Lower lobe of right lung (tissue), 2 donors: ENCODE measurements at regions not wholly inside any gene's neighbourhood (a gene's known extent, or its start where the extent isn't known, plus 50 kb on each side); places are given as distances from the start of the nearest gene placed in this dataset.

Experiments used
- ATAC-seq, 2 donors: fragments of 200-7000 bp; cut with Tn5 transposase; one replicate each; pipeline ENCODE4 v1.9.1; 2020 to 2022; ENCODE audit warnings: mild to moderate bottlenecking in 2 of 2, moderate library complexity in 2 of 2
- DNase-seq: peaks from one replicate; pipeline ENCODE4 v3.0.0-alpha.2; 2020
- H3K27ac ChIP-seq: fragments of 200-600 bp; one replicate; pipeline ENCODE4 v1.8.0; 2022
- H3K27me3 ChIP-seq: fragments of 200-600 bp; one replicate; pipeline ENCODE4 v1.8.0; 2022; ENCODE audit warnings: low read depth
- H3K36me3 ChIP-seq: fragments of 200-600 bp; one replicate; pipeline ENCODE4 v1.8.0; 2022; ENCODE audit warnings: mild to moderate bottlenecking
- H3K4me1 ChIP-seq: fragments of 200-600 bp; one replicate; pipeline ENCODE4 v1.8.0; 2022
- H3K4me3 ChIP-seq: fragments of 200-600 bp; one replicate; pipeline ENCODE4 v1.8.0; 2022; ENCODE audit warnings: mild to moderate bottlenecking
- H3K9me3 ChIP-seq: fragments of 200-600 bp; one replicate; pipeline ENCODE4 v1.8.0; 2022
- CTCF ChIP-seq: fragments of 200-600 bp; IDR thresholded peaks from one replicate; pipeline ENCODE4 v1.8.0; 2022; ENCODE audit warnings: antibody characterized with exemption, mild to moderate bottlenecking
- intact Hi-C: fragments of 100-400 bp; cut with DNase I; formaldehyde crosslinking; loops from one replicate; pipeline ENCODE4 v1.11.0; 2022
- donor health status: DM: no; HTN: yes; CAD: no; lungs with severe emphysema.

GRCh38 chr1:81313289-81313688, 487.4 kb upstream of the ADGRL2 start:
- Histone ChIP-seq H3K36me3 (no peaks in the 10 kb centered on the region), H3K27me3 (no peaks in the 10 kb centered on the region), H3K9me3 (no peaks in the 10 kb centered on the region), H3K4me1 (peaks cover 9% of the 10 kb centered on the region), H3K27ac (no peak overlapping the region), H3K4me3 (no peak overlapping the region)
- intact Hi-C loops = no loop called here
- ATAC-seq (no peak), DNase-seq (no peak)
- no peak for TF ChIP-seq CTCF

- no peaks in the 10 kb centered on the region for H3K36me3 ChIP-seq
- intact Hi-C loops = no loop called here
- no peaks in the 10 kb centered on the region for H3K9me3 ChIP-seq
- no peaks in the 10 kb centered on the region for H3K27me3 ChIP-seq
- H3K4me1 ChIP-seq = peaks cover 9% of the 10 kb centered on the region
- ATAC-seq = no peak
- DNase-seq = no peak
- no peak for TF ChIP-seq CTCF
- H3K27ac ChIP-seq = peak overlapping the region; percentile 32
- H3K4me3 ChIP-seq = no peak overlapping the region
Measured at GRCh38 chr1:81312272-81312754, 488.4 kb upstream of the ADGRL2 start.

DNA sequence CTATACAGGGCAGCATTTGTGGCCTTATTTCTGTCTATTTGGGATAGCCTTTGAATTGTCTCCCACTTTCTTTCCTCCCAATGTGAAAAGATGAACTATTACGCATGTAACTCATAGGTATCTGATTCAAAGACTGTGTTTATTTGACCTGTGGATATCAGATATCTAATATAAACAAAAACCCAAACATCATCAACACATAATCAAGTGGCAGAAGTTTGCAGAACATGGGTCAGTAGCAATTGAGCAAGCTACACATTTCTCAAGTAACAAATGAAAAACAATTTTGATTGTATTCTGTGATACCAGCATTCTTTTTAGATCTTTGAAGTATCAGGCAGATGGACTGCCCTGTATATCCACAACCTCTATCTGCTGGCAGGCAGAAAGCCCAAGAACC, 490.5 kb upstream of the ADGRL2 start:
- TF ChIP-seq CTCF = no peak
- intact Hi-C loops = no loop called here
- no peak for DNase-seq
- Histone ChIP-seq H3K36me3 (no peaks in the 10 kb centered on the region), H3K9me3 (no peaks in the 10 kb centered on the region), H3K4me3 (no peak overlapping the region), H3K27ac (peak overlapping the region; percentile 9), H3K4me1 (peaks cover 9% of the 10 kb centered on the region), H3K27me3 (no peaks in the 10 kb centered on the region)
- ATAC-seq = no peak

DNA sequence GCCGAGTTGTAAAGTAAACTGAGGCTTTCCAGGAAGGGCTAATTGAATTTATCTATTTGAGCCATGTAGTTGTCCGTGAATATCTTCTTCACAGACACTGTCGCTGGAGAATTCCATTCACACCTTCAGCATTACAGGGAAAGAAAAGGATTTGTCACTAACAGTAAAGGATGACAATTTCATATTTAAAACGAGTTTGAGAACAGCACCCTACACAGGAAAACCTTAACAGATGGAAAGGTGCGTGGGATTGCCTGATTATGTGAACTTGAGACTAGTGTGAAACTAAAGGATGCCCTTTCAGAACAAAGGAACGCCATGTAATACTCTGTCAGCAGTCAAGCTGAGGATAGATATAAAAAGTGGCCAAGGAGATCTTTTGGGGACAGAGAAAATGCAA, 492.5 kb upstream of the ADGRL2 start:
- Histone ChIP-seq H3K36me3 (no peaks in the 10 kb centered on the region), H3K4me1 (no peaks in the 10 kb centered on the region), H3K27ac (peak overlapping the region; percentile 8), H3K9me3 (no peaks in the 10 kb centered on the region), H3K27me3 (no peaks in the 10 kb centered on the region), H3K4me3 (peak overlapping the region; percentile 57)
- no peak for TF ChIP-seq CTCF
- intact Hi-C loops = no loop called here
- no peak for ATAC-seq
- no peak for DNase-seq

GRCh38 chr1:81307786-81308185, 492.9 kb upstream of the ADGRL2 start:
- DNase-seq (no peak), ATAC-seq (no peak)
- Histone ChIP-seq H3K27me3 (no peaks in the 10 kb centered on the region), H3K9me3 (no peaks in the 10 kb centered on the region), H3K4me3 (peak overlapping the region; percentile 57), H3K27ac (peak overlapping the region; percentile 8), H3K4me1 (no peaks in the 10 kb centered on the region), H3K36me3 (no peaks in the 10 kb centered on the region)
- intact Hi-C loops = no loop called here
- TF ChIP-seq CTCF = no peak

DNA sequence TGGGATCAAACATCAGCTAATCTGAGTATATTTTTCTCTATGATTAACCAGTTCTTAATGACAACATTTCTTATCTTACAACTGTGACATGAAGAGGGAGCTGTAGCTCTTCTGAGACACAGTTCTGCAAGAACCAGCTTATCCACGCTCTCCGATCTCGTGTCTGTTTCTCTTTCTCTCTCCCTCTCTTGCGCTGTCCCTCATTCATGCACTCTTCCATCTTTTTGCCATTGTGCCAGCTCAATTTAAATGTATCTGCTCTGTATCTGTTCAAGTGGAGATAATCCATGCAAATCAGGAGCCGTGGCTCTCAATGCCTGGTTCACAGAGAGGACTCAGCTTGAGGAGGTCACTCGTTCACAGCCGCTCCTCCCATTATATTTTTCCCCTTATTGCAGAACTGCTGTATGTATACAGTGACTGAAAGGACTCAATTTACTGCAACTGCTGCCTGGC, 494.7 kb upstream of the ADGRL2 start:
- peak overlapping the region; percentile 40 for H3K27ac ChIP-seq
- no peaks in the 10 kb centered on the region for H3K4me1 ChIP-seq
- ATAC-seq (peak; percentile 64 to 75), DNase-seq (no peak)
- no peaks in the 10 kb centered on the region for H3K9me3 ChIP-seq
- TF ChIP-seq CTCF = peak; percentile 51
- H3K27me3 ChIP-seq = no peaks in the 10 kb centered on the region
- H3K36me3 ChIP-seq = no peaks in the 10 kb centered on the region
- H3K4me3 ChIP-seq = peak overlapping the region; percentile 57
- intact Hi-C loops = no loop called here
